ENCODE measurements at regions not wholly inside any gene's neighbourhood (a gene's known extent, or its start where the extent isn't known, plus 50 kb on each side); places are given as distances from the start of the nearest gene placed in this dataset.

DNA sequence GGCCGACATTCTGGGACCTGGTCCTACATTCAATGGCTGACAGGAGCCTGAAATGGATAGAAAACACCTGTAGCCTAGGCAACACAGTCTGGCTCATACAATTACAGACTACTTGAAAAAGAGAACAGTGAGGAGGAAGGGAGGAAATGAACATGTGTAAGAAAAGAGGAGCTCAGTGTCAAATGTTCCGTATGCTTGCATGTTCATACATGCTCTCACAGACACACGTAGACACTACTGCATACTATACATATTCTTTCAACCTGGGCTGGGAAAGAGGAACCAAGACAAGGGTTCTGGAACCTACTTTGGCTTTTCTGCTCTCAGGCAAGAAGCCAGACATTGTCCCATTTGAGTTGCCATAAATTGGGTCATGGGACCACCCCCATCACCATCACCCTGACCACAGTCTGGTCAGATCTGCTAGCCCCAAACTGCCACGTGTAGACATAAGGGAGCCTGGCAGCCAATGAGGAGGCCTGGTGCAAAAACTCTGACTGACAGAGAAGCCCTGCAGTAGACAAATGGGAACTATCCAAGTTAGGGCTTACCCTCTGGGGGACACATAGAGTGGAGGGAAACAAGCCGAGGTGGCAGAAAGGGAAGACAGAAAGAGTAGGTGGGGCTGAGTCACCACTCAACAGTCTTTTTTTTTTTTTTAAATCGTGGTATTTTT, 310.0 kb downstream of the SHQ1 start:
- Histone ChIP-seq H3K27me3 (no peaks in the 10 kb centered on the region), H3K36me3 (no peaks in the 10 kb centered on the region), H3K4me1 (no peaks in the 10 kb centered on the region), H3K27ac (no peak overlapping the region), H3K4me3 (no peak overlapping the region), H3K9me3 (no peaks in the 10 kb centered on the region)
- TF ChIP-seq POLR2A (IDR thresholded peaks at IDR 0.05): no peak
- TF ChIP-seq EP300 (IDR thresholded peaks at IDR 0.05): no peak
- TF ChIP-seq POLR2AphosphoS5 (IDR thresholded peaks at IDR 0.05): no peak
- TF ChIP-seq, protein P1, sequence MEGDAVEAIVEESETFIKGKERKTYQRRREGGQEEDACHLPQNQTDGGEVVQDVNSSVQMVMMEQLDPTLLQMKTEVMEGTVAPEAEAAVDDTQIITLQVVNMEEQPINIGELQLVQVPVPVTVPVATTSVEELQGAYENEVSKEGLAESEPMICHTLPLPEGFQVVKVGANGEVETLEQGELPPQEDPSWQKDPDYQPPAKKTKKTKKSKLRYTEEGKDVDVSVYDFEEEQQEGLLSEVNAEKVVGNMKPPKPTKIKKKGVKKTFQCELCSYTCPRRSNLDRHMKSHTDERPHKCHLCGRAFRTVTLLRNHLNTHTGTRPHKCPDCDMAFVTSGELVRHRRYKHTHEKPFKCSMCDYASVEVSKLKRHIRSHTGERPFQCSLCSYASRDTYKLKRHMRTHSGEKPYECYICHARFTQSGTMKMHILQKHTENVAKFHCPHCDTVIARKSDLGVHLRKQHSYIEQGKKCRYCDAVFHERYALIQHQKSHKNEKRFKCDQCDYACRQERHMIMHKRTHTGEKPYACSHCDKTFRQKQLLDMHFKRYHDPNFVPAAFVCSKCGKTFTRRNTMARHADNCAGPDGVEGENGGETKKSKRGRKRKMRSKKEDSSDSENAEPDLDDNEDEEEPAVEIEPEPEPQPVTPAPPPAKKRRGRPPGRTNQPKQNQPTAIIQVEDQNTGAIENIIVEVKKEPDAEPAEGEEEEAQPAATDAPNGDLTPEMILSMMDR (IDR thresholded peaks at IDR 0.05): no peak
- ATAC-seq (ENCODE audit: low FRiP score in 2 of 2): no peak
- no peak for DNase-seq
- WGBS, 2 donors: 63 to 70% methylated on average over 6 of the region's 6 CpGs

GRCh38 chr3:72537448-72537847, 310.8 kb downstream of the SHQ1 start:
- no peak overlapping the region for H3K4me3 ChIP-seq
- no peak overlapping the region for H3K27ac ChIP-seq
- TF ChIP-seq, protein P1 (IDR thresholded peaks at IDR 0.05): no peak
- TF ChIP-seq EP300 (IDR thresholded peaks at IDR 0.05) (no peak), POLR2AphosphoS5 (IDR thresholded peaks at IDR 0.05) (no peak)
- H3K9me3 ChIP-seq: no peaks in the 10 kb centered on the region
- H3K36me3 ChIP-seq: no peaks in the 10 kb centered on the region
- H3K27me3 ChIP-seq: no peaks in the 10 kb centered on the region
- no peak for ATAC-seq (ENCODE audit: low FRiP score in 2 of 2)
- WGBS, 2 donors: 90 to 95% methylated on average over 6 of the region's 6 CpGs
- no peak for DNase-seq
- no peaks in the 10 kb centered on the region for H3K4me1 ChIP-seq

- Histone ChIP-seq H3K27ac (no peak overlapping the region), H3K27me3 (no peaks in the 10 kb centered on the region), H3K9me3 (no peaks in the 10 kb centered on the region), H3K4me3 (no peak overlapping the region), H3K36me3 (no peaks in the 10 kb centered on the region), H3K4me1 (no peaks in the 10 kb centered on the region)
- DNase-seq: no peak
- 90 to 92% methylated on average over 8 of the region's 8 CpGs for WGBS, 2 donors
- no peak for ATAC-seq (ENCODE audit: low FRiP score in 2 of 2)
- TF ChIP-seq EP300 (IDR thresholded peaks at IDR 0.05) (no peak), POLR2AphosphoS5 (IDR thresholded peaks at IDR 0.05) (no peak), POLR2A (IDR thresholded peaks at IDR 0.05) (no peak)
- TF ChIP-seq, protein P1 (IDR thresholded peaks at IDR 0.05): no peak
Measured at GRCh38 chr3:72536878-72537267, 311.4 kb downstream of the SHQ1 start.

GRCh38 chr3:72536206-72536877, 311.9 kb downstream of the SHQ1 start:
- Histone ChIP-seq H3K36me3 (no peaks in the 10 kb centered on the region), H3K27me3 (no peaks in the 10 kb centered on the region), H3K27ac (no peak overlapping the region), H3K4me3 (no peak overlapping the region), H3K4me1 (no peaks in the 10 kb centered on the region), H3K9me3 (no peaks in the 10 kb centered on the region)
- ATAC-seq (ENCODE audit: low FRiP score in 2 of 2) (no peak), DNase-seq (no peak)
- TF ChIP-seq, protein P1 (IDR thresholded peaks at IDR 0.05): no peak
- TF ChIP-seq POLR2AphosphoS5 (IDR thresholded peaks at IDR 0.05) (no peak), EP300 (IDR thresholded peaks at IDR 0.05) (no peak)
- 95 to 96% methylated on average over 4 of the region's 4 CpGs for WGBS, 2 donors

DNA sequence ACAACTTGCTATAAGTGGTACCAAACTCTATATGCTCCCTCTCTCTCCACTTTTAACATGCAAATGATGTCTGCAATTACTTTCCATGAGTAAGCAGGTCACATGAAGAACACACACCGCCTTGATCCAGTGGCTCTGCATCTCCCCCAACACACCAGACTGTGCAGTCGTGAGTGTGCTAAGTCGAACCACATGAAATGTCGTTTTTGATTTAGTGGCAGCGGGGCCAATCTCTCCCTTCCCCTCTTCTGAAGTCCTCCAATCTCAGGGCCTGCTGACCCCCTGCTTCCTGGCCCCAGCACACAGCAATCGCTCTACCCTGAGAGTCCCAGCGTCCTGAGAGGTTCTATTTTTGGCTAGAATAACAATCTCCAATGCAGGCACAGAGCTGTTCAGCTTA, 312.5 kb downstream of the SHQ1 start:
- DNase-seq (no peak), ATAC-seq (ENCODE audit: low FRiP score in 2 of 2) (no peak)
- Histone ChIP-seq H3K27me3 (no peaks in the 10 kb centered on the region), H3K4me1 (no peaks in the 10 kb centered on the region), H3K4me3 (no peak overlapping the region), H3K36me3 (no peaks in the 10 kb centered on the region), H3K27ac (no peak overlapping the region), H3K9me3 (no peaks in the 10 kb centered on the region)
- WGBS, 2 donors: 37 to 64% methylated on average over 7 of the region's 7 CpGs
- TF ChIP-seq, protein P1 (IDR thresholded peaks at IDR 0.05): no peak
